HEK293 (cell line): ENCODE measurements at regions not wholly inside any gene's neighbourhood (a gene's known extent, or its start where the extent isn't known, plus 50 kb on each side); places are given as distances from the start of the nearest gene placed in this dataset.

Source experiments
- CTCF ChIA-PET: fragments of 350-600 bp; formaldehyde crosslinking; extraction: SDS; loops from one replicate; lab custom pipeline; 2021; ENCODE audit warnings: antibody characterized with exemption; lab: Yijun Ruan, JAX
- POLR2A ChIA-PET: fragments of 300-600 bp; formaldehyde crosslinking; extraction: SDS; loops from one replicate; lab custom pipeline; 2020; ENCODE audit warnings: antibody characterized with exemption, inconsistent platforms; lab: Yijun Ruan, JAX
- H3K27ac ChIP-seq: fragments of 200-500 bp; sonication (Bioruptor generic); 2 replicates; pipeline ENCODE4 v1.5.1; 2014; ENCODE audit warnings: low read depth, low read length, control low read depth, inconsistent platforms; ENCODE audit errors: extremely low read depth
- H3K36me3 ChIP-seq, 2 experiments: fragments of 200-500 bp in 1 of 2; sonication (Bioruptor generic) in 1 of 2; 1 replicate in 1 of 2; 2 replicates in 1 of 2; pipeline ENCODE4 v1.5.1; 2014 to 2017; ENCODE audit warnings: inconsistent platforms in 2 of 2, low read length in 2 of 2; ENCODE audit not compliant: control insufficient read depth in 2 of 2, insufficient read depth in 1 of 2
- H3K4me1 ChIP-seq: fragments of 200-500 bp; sonication (Bioruptor generic); 2 replicates; pipeline ENCODE4 v1.5.1; 2014; ENCODE audit warnings: mild to moderate bottlenecking, low read length, inconsistent platforms; ENCODE audit not compliant: control insufficient read depth, insufficient read depth
- H3K4me3 ChIP-seq: 2 replicates; pipeline ENCODE4 v1.5.1; 2011; ENCODE audit warnings: low read depth, mild to moderate bottlenecking, control low read depth, low read length, moderate library complexity
- H3K9me3 ChIP-seq: fragments of 200-500 bp; sonication (Bioruptor generic); 2 replicates; pipeline ENCODE4 v1.5.1; 2014; ENCODE audit warnings: low read depth, low read length, inconsistent platforms; ENCODE audit not compliant: control insufficient read depth, insufficient read depth
- PRDM1 ChIP-seq: fragments of 450-650 bp; formaldehyde crosslinking; IDR thresholded peaks from 2 replicates; pipeline ENCODE4; 2016; ENCODE audit warnings: missing biosample characterization, missing genetic modification characterization
- SCRT1 ChIP-seq: fragments of 450-650 bp; formaldehyde crosslinking; IDR thresholded peaks from 2 replicates; pipeline ENCODE4 v1.5.1; 2016; ENCODE audit warnings: missing biosample characterization, missing genetic modification characterization, borderline replicate concordance
- ZFHX2 ChIP-seq: fragments of 450-650 bp; formaldehyde crosslinking; conservative IDR thresholded peaks from 2 replicates; pipeline ENCODE4 v1.5.1; 2016; ENCODE audit warnings: missing biosample characterization, missing genetic modification characterization
- ZIC2 ChIP-seq: fragments of 450-650 bp; formaldehyde crosslinking; IDR thresholded peaks from 2 replicates; pipeline ENCODE4 v1.5.1; 2016; ENCODE audit warnings: missing biosample characterization, missing genetic modification characterization
- ZNF133 ChIP-seq: fragments of 450-650 bp; formaldehyde crosslinking; IDR thresholded peaks from 2 replicates; pipeline ENCODE4 v1.5.1; 2016; ENCODE audit warnings: missing biosample characterization, missing genetic modification characterization
- ZNF19 ChIP-seq: fragments of 450-650 bp; formaldehyde crosslinking; IDR thresholded peaks from 2 replicates; pipeline ENCODE4; 2016; ENCODE audit warnings: missing biosample characterization, missing genetic modification characterization, low read depth
- ZNF23 ChIP-seq: fragments of 450-650 bp; formaldehyde crosslinking; IDR thresholded peaks from 2 replicates; pipeline ENCODE4 v1.5.1; 2016; ENCODE audit warnings: missing biosample characterization, missing genetic modification characterization, borderline replicate concordance
- ZNF302 ChIP-seq: fragments of 450-650 bp; formaldehyde crosslinking; IDR thresholded peaks from 2 replicates; pipeline ENCODE4 v1.5.1; 2016; ENCODE audit warnings: missing biosample characterization, missing genetic modification characterization, low read depth
- ZNF354C ChIP-seq: fragments of 450-650 bp; formaldehyde crosslinking; IDR thresholded peaks from 2 replicates; pipeline ENCODE4 v1.5.1; 2016; ENCODE audit warnings: missing biosample characterization, missing genetic modification characterization, low read depth, borderline replicate concordance
- ZNF37A ChIP-seq: fragments of 450-650 bp; IDR thresholded peaks from 2 replicates; pipeline ENCODE4 v1.5.1; 2018; ENCODE audit warnings: missing biosample characterization, missing genetic modification characterization
- ZNF391 ChIP-seq: fragments of 450-650 bp; formaldehyde crosslinking; IDR thresholded peaks from 2 replicates; pipeline ENCODE4 v1.5.1; 2016; ENCODE audit warnings: low read depth, missing biosample characterization, missing genetic modification characterization, borderline replicate concordance
- ZNF394 ChIP-seq: fragments of 450-650 bp; formaldehyde crosslinking; IDR thresholded peaks from 2 replicates; pipeline ENCODE4 v1.5.1; 2016; ENCODE audit warnings: missing biosample characterization, missing genetic modification characterization, mild to moderate bottlenecking, moderate library complexity, borderline replicate concordance
- ZNF426 ChIP-seq: fragments of 450-650 bp; formaldehyde crosslinking; IDR thresholded peaks from 2 replicates; pipeline ENCODE4 v1.5.1; 2017; ENCODE audit warnings: missing biosample characterization, missing genetic modification characterization, mild to moderate bottlenecking, inconsistent platforms, moderate library complexity
- ZNF433 ChIP-seq: fragments of 450-650 bp; formaldehyde crosslinking; IDR thresholded peaks from 2 replicates; pipeline ENCODE4 v1.5.1; 2016; ENCODE audit warnings: missing biosample characterization, missing genetic modification characterization, low read depth
- ZNF48 ChIP-seq: fragments of 450-650 bp; formaldehyde crosslinking; IDR thresholded peaks from 2 replicates; pipeline ENCODE4 v1.5.1; 2016; ENCODE audit warnings: missing biosample characterization, missing genetic modification characterization
- ZNF670 ChIP-seq: fragments of 450-650 bp; formaldehyde crosslinking; IDR thresholded peaks from 2 replicates; pipeline ENCODE4 v1.5.1; 2016; ENCODE audit warnings: missing biosample characterization, missing genetic modification characterization, low read depth
- TF ChIP-seq, protein P1 (sequence below): fragments of 450-650 bp; formaldehyde crosslinking; IDR thresholded peaks from 2 replicates; pipeline ENCODE4 v1.5.1; 2016; ENCODE audit warnings: missing biosample characterization, missing genetic modification characterization
- TF ChIP-seq, protein P2 (sequence below): fragments of 450-650 bp; formaldehyde crosslinking; IDR thresholded peaks from 2 replicates; pipeline ENCODE4 v1.5.1; 2016; ENCODE audit warnings: missing biosample characterization, missing genetic modification characterization
- TF ChIP-seq, protein P3 (sequence below): fragments of 450-650 bp; formaldehyde crosslinking; IDR thresholded peaks from 2 replicates; pipeline ENCODE4 v1.5.1; 2016; ENCODE audit warnings: missing biosample characterization, missing genetic modification characterization, borderline replicate concordance
- TF ChIP-seq, protein P4 (sequence below): fragments of 450-650 bp; formaldehyde crosslinking; optimal IDR thresholded peaks from 2 replicates; pipeline ENCODE3; 2016; ENCODE audit warnings: missing biosample characterization, mild to moderate bottlenecking, missing genetic modification characterization

DNA sequence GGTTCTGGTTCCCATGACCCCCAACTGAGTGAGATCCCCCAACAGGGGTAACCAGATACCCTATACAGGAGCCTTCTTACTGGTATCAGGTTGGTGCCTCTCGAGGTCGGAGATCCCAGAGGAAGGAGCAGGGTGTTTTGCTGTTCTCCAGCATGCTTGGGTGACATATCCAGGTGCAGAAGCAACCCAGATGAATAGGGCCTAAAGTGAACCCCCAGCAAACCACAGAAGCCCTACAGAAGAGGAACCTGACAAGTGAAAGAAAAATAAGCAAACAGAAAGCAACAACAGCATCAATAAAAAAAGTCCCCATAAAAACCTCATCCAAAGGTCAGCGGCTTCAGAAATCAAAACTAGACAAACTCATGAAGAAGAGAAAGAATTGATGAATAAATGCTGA lies 633.4 kb upstream of the CXADR start (continued):
- TF ChIP-seq ZNF394 (tag by site-specific recombination) (no peak), ZNF433 (no peak), ZNF48 (no peak), SCRT1 (no peak)
- TF ChIP-seq, protein P1, sequence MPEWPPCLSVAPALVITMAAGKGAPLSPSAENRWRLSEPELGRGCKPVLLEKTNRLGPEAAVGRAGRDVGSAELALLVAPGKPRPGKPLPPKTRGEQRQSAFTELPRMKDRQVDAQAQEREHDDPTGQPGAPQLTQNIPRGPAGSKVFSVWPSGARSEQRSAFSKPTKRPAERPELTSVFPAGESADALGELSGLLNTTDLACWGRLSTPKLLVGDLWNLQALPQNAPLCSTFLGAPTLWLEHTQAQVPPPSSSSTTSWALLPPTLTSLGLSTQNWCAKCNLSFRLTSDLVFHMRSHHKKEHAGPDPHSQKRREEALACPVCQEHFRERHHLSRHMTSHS (tag by site-specific recombination), result no peak

DNA sequence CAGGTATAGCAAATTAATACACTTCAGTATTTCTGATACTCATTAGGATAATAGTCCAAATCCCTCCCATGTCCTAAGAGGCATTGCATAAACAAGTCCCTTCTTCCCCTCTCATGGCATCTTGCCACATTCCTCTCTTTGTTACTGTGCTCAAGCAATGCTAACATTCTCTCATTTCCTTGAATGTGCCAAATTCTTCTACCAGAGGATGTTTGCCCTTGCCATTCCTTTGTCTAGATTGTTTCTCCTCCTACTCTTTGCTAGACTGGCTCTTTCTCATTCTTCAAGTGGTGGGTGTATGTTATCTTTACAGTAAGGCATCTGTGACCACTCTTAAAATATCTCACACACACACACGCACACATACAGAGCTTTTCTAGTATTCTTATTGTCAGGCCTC lies 621.0 kb upstream of the CXADR start:
- Histone ChIP-seq H3K4me3 (no peak overlapping the region), H3K36me3 (no peaks in the 10 kb centered on the region), H3K4me1 (no peaks in the 10 kb centered on the region), H3K9me3 (no peaks in the 10 kb centered on the region)
- TF ChIP-seq ZFHX2 (tag by site-specific recombination), result 0 out of 2 replicates have a peak, but pooled peaks have one; percentile 9
- no peak for TF ChIP-seq ZNF19 (tag by site-specific recombination)
- TF ChIP-seq, all 188 proteins: peak for 1
- POLR2A ChIA-PET, result no interaction called here
- CTCF ChIA-PET, result no interaction called here
- H3K27ac ChIP-seq, result no peak overlapping the region

DNA sequence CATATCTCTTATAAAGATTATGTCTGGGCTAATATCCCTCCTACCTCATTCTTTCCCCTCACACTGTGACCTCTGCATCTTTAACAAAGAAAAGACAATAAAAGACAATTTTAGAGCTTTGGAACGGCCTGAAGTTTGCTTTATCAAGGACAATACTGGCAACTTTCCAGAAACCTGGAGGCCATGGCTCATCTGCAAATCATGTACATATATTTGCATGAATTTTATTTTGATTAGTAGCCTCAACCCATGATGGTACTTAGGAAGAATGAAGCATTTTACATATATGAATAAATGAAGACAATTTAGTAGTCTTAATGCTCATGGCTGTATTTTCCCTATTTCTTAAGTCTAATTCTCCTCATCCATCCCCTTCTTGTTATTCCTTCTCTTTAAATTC lies 612.2 kb upstream of the CXADR start:
- ChIA-PET CTCF (no interaction called here), POLR2A (no interaction called here)
- TF ChIP-seq, protein P2, sequence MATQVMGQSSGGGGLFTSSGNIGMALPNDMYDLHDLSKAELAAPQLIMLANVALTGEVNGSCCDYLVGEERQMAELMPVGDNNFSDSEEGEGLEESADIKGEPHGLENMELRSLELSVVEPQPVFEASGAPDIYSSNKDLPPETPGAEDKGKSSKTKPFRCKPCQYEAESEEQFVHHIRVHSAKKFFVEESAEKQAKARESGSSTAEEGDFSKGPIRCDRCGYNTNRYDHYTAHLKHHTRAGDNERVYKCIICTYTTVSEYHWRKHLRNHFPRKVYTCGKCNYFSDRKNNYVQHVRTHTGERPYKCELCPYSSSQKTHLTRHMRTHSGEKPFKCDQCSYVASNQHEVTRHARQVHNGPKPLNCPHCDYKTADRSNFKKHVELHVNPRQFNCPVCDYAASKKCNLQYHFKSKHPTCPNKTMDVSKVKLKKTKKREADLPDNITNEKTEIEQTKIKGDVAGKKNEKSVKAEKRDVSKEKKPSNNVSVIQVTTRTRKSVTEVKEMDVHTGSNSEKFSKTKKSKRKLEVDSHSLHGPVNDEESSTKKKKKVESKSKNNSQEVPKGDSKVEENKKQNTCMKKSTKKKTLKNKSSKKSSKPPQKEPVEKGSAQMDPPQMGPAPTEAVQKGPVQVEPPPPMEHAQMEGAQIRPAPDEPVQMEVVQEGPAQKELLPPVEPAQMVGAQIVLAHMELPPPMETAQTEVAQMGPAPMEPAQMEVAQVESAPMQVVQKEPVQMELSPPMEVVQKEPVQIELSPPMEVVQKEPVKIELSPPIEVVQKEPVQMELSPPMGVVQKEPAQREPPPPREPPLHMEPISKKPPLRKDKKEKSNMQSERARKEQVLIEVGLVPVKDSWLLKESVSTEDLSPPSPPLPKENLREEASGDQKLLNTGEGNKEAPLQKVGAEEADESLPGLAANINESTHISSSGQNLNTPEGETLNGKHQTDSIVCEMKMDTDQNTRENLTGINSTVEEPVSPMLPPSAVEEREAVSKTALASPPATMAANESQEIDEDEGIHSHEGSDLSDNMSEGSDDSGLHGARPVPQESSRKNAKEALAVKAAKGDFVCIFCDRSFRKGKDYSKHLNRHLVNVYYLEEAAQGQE (tag by site-specific recombination), result no peak
- TF ChIP-seq ZNF391 (tag by site-specific recombination) (no peak), ZNF133 (no peak), ZNF37A (tag by site-specific recombination) (no peak)
- TF ChIP-seq, protein P3, sequence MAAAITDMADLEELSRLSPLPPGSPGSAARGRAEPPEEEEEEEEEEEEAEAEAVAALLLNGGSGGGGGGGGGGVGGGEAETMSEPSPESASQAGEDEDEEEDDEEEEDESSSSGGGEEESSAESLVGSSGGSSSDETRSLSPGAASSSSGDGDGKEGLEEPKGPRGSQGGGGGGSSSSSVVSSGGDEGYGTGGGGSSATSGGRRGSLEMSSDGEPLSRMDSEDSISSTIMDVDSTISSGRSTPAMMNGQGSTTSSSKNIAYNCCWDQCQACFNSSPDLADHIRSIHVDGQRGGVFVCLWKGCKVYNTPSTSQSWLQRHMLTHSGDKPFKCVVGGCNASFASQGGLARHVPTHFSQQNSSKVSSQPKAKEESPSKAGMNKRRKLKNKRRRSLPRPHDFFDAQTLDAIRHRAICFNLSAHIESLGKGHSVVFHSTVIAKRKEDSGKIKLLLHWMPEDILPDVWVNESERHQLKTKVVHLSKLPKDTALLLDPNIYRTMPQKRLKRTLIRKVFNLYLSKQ (tag by site-specific recombination), result no peak
- Histone ChIP-seq H3K36me3 (no peaks in the 10 kb centered on the region), H3K4me1 (no peaks in the 10 kb centered on the region), H3K9me3 (no peaks in the 10 kb centered on the region), H3K4me3 (no peak overlapping the region), H3K27ac (no peak overlapping the region)

DNA sequence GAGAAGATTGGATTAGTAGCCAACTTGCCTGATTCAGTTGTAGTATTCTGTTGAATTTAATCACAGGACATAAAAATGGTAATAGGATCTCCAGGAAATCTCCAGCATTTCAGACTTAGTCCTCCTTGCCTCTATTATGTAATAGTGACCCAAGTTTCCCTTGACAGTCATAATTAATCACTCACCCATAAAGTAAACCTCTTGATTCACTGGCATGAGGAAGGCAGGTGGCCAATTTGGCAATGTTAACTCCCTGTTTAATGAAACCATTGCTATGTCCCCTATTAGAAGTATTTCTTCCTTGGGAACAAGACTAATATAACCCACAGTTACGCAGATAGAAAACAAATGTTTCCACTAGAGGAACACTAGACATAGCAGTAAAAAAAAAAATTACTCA lies 604.8 kb upstream of the CXADR start:
- POLR2A ChIA-PET, result no interaction called here
- Histone ChIP-seq H3K4me1 (no peaks in the 10 kb centered on the region), H3K36me3 (no peaks in the 10 kb centered on the region), H3K9me3 (no peaks in the 10 kb centered on the region), H3K4me3 (no peak overlapping the region), H3K27ac (no peak overlapping the region)
- CTCF ChIA-PET, result no interaction called here
- TF ChIP-seq, protein P4, sequence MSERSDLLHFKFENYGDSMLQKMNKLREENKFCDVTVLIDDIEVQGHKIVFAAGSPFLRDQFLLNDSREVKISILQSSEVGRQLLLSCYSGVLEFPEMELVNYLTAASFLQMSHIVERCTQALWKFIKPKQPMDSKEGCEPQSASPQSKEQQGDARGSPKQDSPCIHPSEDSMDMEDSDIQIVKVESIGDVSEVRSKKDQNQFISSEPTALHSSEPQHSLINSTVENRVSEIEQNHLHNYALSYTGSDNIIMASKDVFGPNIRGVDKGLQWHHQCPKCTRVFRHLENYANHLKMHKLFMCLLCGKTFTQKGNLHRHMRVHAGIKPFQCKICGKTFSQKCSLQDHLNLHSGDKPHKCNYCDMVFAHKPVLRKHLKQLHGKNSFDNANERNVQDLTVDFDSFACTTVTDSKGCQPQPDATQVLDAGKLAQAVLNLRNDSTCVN (tag by site-specific recombination), result no peak
- TF ChIP-seq ZNF354C (tag by site-specific recombination) (no peak), ZNF23 (tag by site-specific recombination) (no peak), ZIC2 (tag by site-specific recombination) (no peak), ZNF426 (tag by site-specific recombination) (no peak), PRDM1 (tag by site-specific recombination) (no peak), ZNF670 (tag by site-specific recombination) (no peak), ZNF302 (tag by site-specific recombination) (no peak)
- TF ChIP-seq, protein P2 (tag by site-specific recombination), result no peak
